ENCODE measurements at regions not wholly inside any gene's neighbourhood (a gene's known extent, or its start where the extent isn't known, plus 50 kb on each side); places are given as distances from the start of the nearest gene placed in this dataset.

GRCh38 chr21:36534656-36535055, 54.7 kb upstream of the CLDN14 start:
- DNase-seq (ENCODE audit: extremely low read depth in 1 of 4, low spot score in 3 of 4), result no peak
- H3K9me3 ChIP-seq (replicated peaks; ENCODE audit: control insufficient read depth, insufficient read depth, low read depth, low read length), result no peaks in the 10 kb centered on the region
- H3K4me1 ChIP-seq (replicated peaks in 1 of 2; ENCODE audit: control insufficient read depth in 2 of 2, insufficient read depth in 2 of 2, low read length in 2 of 2), result no peaks in the 10 kb centered on the region
- H3K36me3 ChIP-seq (ENCODE audit: control insufficient read depth, insufficient read depth, low read length), result no peaks in the 10 kb centered on the region
- no peak for ATAC-seq
- CTCF ChIA-PET (ENCODE audit: low intra/inter-chr PET ratio), result no interaction called here
- FAIRE-seq, result no peak
- 0% methylated on average over 3 of the region's 3 CpGs for WGBS (ENCODE audit: insufficient coverage, low coverage, missing lambda C conversion rate)
- no peak overlapping the region for H3K27ac ChIP-seq (ENCODE audit: extremely low read depth, low read depth, low read length)
- TF ChIP-seq GMEB1 (CRISPR knock-in tag; IDR thresholded peaks at IDR 0.05), result no peak
- TF ChIP-seq RBM39 (optimal IDR thresholded peaks at IDR 0.05; ENCODE audit: low read depth, low read length), result no peak
- H3K27me3 ChIP-seq (ENCODE audit: control insufficient read depth in 2 of 2, insufficient read depth in 2 of 2, low read length in 2 of 2), result peaks cover 19 to 56% of the 10 kb centered on the region in 2 experiments
- no peak overlapping the region for H3K4me2 ChIP-seq (ENCODE audit: insufficient read depth, low read length)
- H2AFZ ChIP-seq (ENCODE audit: low read depth, low read length), result no peak overlapping the region
- H4K20me1 ChIP-seq (replicated peaks; ENCODE audit: control insufficient read depth, insufficient read depth, low read length), result peaks cover 5% of the 10 kb centered on the region
- intact Hi-C loops (cut with micrococcal nuclease), result no loop called here
- no peaks in the 10 kb centered on the region for H3K79me2 ChIP-seq (ENCODE audit: control insufficient read depth, insufficient read depth, low read length)
- POLR2A ChIA-PET, result interaction anchor here (0.6 kb wide), 1 partner anchor 27 kb away, joined by 3 read pairs; no protein-coding TSS in a partner anchor
- no peak overlapping the region for H3K9ac ChIP-seq (ENCODE audit: insufficient read depth in 1 of 2, low read depth in 2 of 2, low read length in 2 of 2)
- H3K9me1 ChIP-seq (ENCODE audit: control insufficient read depth, insufficient read depth, low read length), result no peaks in the 10 kb centered on the region
- H3K4me3 ChIP-seq, result no peak overlapping the region
- in situ Hi-C loops (cut with MboI), result no loop called here
- no TSS peak for BruUV-seq (replicated peaks)

DNA sequence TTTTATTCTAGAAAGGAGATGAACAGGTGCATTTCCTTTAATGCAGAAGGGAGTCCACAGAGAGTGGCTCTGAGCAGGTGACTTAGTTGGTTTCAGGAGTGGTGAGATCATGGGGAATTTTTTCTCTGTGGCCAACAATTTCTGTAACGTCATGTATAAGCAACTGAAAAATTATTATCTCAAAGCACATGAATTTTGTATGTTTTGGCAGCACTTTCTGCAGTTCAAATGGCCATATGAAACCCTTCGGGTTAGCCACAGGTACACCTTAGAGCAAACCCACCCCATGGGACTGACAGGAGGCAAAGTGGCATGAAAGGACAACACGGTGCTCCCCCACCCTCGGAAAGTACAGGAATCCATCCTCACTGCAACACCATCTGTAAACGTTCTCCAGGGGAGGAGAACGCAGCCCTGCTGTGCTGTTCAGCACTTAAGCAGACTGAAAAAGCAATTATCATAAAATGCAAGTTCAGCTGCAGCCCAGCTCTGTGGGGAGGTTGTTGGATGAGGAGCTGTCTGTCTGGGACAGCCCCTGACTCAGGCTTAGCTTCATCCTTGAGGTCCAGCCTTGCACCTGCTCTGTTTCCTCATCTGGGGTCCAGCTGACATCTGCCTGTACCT, 55.8 kb upstream of the CLDN14 start:
- H2AFZ ChIP-seq (ENCODE audit: low read depth, low read length), result no peak overlapping the region
- intact Hi-C loops (cut with micrococcal nuclease), result no loop called here
- H3K36me3 ChIP-seq (ENCODE audit: control insufficient read depth, insufficient read depth, low read length), result no peaks in the 10 kb centered on the region
- peaks cover 5% of the 10 kb centered on the region for H4K20me1 ChIP-seq (replicated peaks; ENCODE audit: control insufficient read depth, insufficient read depth, low read length)
- 0% methylated on average over 6 of the region's 6 CpGs for WGBS (ENCODE audit: insufficient coverage, low coverage, missing lambda C conversion rate)
- no peak overlapping the region for H3K27ac ChIP-seq (ENCODE audit: extremely low read depth, low read depth, low read length)
- BruUV-seq (replicated peaks), result no TSS peak
- DNase-seq (ENCODE audit: extremely low read depth in 1 of 4, low spot score in 3 of 4) (no peak), FAIRE-seq (no peak), ATAC-seq (no peak)
- H3K9me3 ChIP-seq (replicated peaks; ENCODE audit: control insufficient read depth, insufficient read depth, low read depth, low read length), result no peaks in the 10 kb centered on the region
- H3K9me1 ChIP-seq (ENCODE audit: control insufficient read depth, insufficient read depth, low read length), result no peaks in the 10 kb centered on the region
- no peak overlapping the region for H3K4me3 ChIP-seq
- peaks cover 15 to 53% of the 10 kb centered on the region in 2 experiments; a peak in 4 of 5 replicates for H3K27me3 ChIP-seq (ENCODE audit: control insufficient read depth in 2 of 2, insufficient read depth in 2 of 2, low read length in 2 of 2)
- ChIA-PET POLR2A (no interaction called here), CTCF (ENCODE audit: low intra/inter-chr PET ratio) (no interaction called here)
- no peaks in the 10 kb centered on the region for H3K4me1 ChIP-seq (replicated peaks in 1 of 2; ENCODE audit: control insufficient read depth in 2 of 2, insufficient read depth in 2 of 2, low read length in 2 of 2)
- no peaks in the 10 kb centered on the region for H3K79me2 ChIP-seq (ENCODE audit: control insufficient read depth, insufficient read depth, low read length)
- H3K4me2 ChIP-seq (ENCODE audit: insufficient read depth, low read length), result no peak overlapping the region
- no peak for TF ChIP-seq ETV1 (tag; conservative IDR thresholded peaks at IDR 0.05; ENCODE audit: low read depth)
- TF ChIP-seq POLR2AphosphoS5 (IDR thresholded peaks at IDR 0.05; ENCODE audit: control insufficient read depth, insufficient read depth, low read depth, low read length), result no peak
- no peak for TF ChIP-seq MYBL2 (IDR thresholded peaks at IDR 0.05; ENCODE audit: low read depth)
- no peak for TF ChIP-seq MYBL2 (CRISPR knock-in tag; IDR thresholded peaks at IDR 0.05; ENCODE audit: borderline replicate concordance)
- no peak for TF ChIP-seq MYC (IDR thresholded peaks at IDR 0.05; ENCODE audit: low read depth, low read length)
- TF ChIP-seq MYC (CRISPR knock-in tag; IDR thresholded peaks at IDR 0.05; ENCODE audit: borderline replicate concordance, low read depth), result no peak
- TF ChIP-seq PTBP1 (IDR thresholded peaks at IDR 0.05; ENCODE audit: low read depth, low read length), result no peak
- no peak for TF ChIP-seq ZC3H4 (CRISPR knock-in tag; IDR thresholded peaks at IDR 0.05; ENCODE audit: borderline replicate concordance)
- TF ChIP-seq ZZZ3 (IDR thresholded peaks at IDR 0.05), result no peak
- in situ Hi-C loops (cut with MboI), result no loop called here
- no peak overlapping the region for H3K9ac ChIP-seq (ENCODE audit: insufficient read depth in 1 of 2, low read depth in 2 of 2, low read length in 2 of 2)
